ENCODE measurements at regions not wholly inside any gene's neighbourhood (a gene's known extent, or its start where the extent isn't known, plus 50 kb on each side); places are given as distances from the start of the nearest gene placed in this dataset.

- DNase-seq (ENCODE audit: extremely low read depth in 1 of 11, low read depth in 9 of 11, low spot score in 4 of 11): no peak
Observed at GRCh38 chr13:44219577-44220548, 153.8 kb upstream of the SERP2 start.

- DNase-seq (ENCODE audit: extremely low read depth in 1 of 11, low read depth in 9 of 11, low spot score in 4 of 11): no peak
Observed at GRCh38 chr13:44220948-44221347, 152.7 kb upstream of the SERP2 start.

GRCh38 chr13:44221657-44222056 is 152.0 kb upstream of the SERP2 start:
- no peak for DNase-seq (ENCODE audit: extremely low read depth in 1 of 11, low read depth in 9 of 11, low spot score in 4 of 11)

- no peak for DNase-seq (ENCODE audit: extremely low read depth in 1 of 11, low read depth in 9 of 11, low spot score in 4 of 11)
Observed at GRCh38 chr13:44223770-44224444, 149.7 kb upstream of the SERP2 start.

GRCh38 chr13:44224450-44225149 is 149.0 kb upstream of the SERP2 start:
- no peak for DNase-seq (ENCODE audit: extremely low read depth in 1 of 11, low read depth in 9 of 11, low spot score in 4 of 11)

GRCh38 chr13:44229371-44230030 is 144.1 kb upstream of the SERP2 start:
- no peak for DNase-seq (ENCODE audit: extremely low read depth in 1 of 11, low read depth in 9 of 11, low spot score in 4 of 11)

- DNase-seq (ENCODE audit: extremely low read depth in 1 of 11, low read depth in 9 of 11, low spot score in 4 of 11): no peak
Observed at GRCh38 chr13:44230071-44230470, 143.6 kb upstream of the SERP2 start.

- no peak for DNase-seq (ENCODE audit: extremely low read depth in 1 of 11, low read depth in 9 of 11, low spot score in 4 of 11)
Observed at GRCh38 chr13:44230736-44231135, 142.9 kb upstream of the SERP2 start.

GRCh38 chr13:44231786-44232516 is 141.7 kb upstream of the SERP2 start:
- no peak for DNase-seq (ENCODE audit: extremely low read depth in 1 of 11, low read depth in 9 of 11, low spot score in 4 of 11)

- DNase-seq (ENCODE audit: extremely low read depth in 1 of 11, low read depth in 9 of 11, low spot score in 4 of 11): peak in 1 of 11 donors; percentile 53
Observed at GRCh38 chr13:44232774-44233173, 140.8 kb upstream of the SERP2 start.

- DNase-seq (ENCODE audit: extremely low read depth in 1 of 11, low read depth in 9 of 11, low spot score in 4 of 11): no peak
Observed at GRCh38 chr13:44234566-44234965, 139.1 kb upstream of the SERP2 start.

GRCh38 chr13:44236370-44236769 is 137.3 kb upstream of the SERP2 start:
- DNase-seq (ENCODE audit: extremely low read depth in 1 of 11, low read depth in 9 of 11, low spot score in 4 of 11): no peak

GRCh38 chr13:44236801-44237207 is 136.8 kb upstream of the SERP2 start:
- DNase-seq (ENCODE audit: extremely low read depth in 1 of 11, low read depth in 9 of 11, low spot score in 4 of 11): no peak

GRCh38 chr13:44237276-44237767 is 136.3 kb upstream of the SERP2 start:
- DNase-seq (ENCODE audit: extremely low read depth in 1 of 11, low read depth in 9 of 11, low spot score in 4 of 11): no peak

GRCh38 chr13:44237881-44238421 is 135.7 kb upstream of the SERP2 start:
- DNase-seq (ENCODE audit: extremely low read depth in 1 of 11, low read depth in 9 of 11, low spot score in 4 of 11): no peak

GRCh38 chr13:44240611-44241145 is 132.9 kb upstream of the SERP2 start:
- DNase-seq (ENCODE audit: extremely low read depth in 1 of 11, low read depth in 9 of 11, low spot score in 4 of 11): no peak

- no peak for DNase-seq (ENCODE audit: extremely low read depth in 1 of 11, low read depth in 9 of 11, low spot score in 4 of 11)
Observed at GRCh38 chr13:44241638-44242037, 132.0 kb upstream of the SERP2 start.

GRCh38 chr13:44242766-44243165 is 130.9 kb upstream of the SERP2 start:
- no peak for DNase-seq (ENCODE audit: extremely low read depth in 1 of 11, low read depth in 9 of 11, low spot score in 4 of 11)

Measured in renal cortex interstitium (tissue), 11 donors.